GM12878 (cell line): ENCODE measurements at regions not wholly inside any gene's neighbourhood (a gene's known extent, or its start where the extent isn't known, plus 50 kb on each side); places are given as distances from the start of the nearest gene placed in this dataset.

Source experiments
- ATAC-seq: fragments of 200-7000 bp; cut with Tn5 transposase; 3 replicates; pipeline ENCODE4 v1.9.1; 2020; ENCODE audit warnings: mild to moderate bottlenecking, moderate library complexity
- BruUV-seq: library from RNA; stranded (reverse); fragments of 400-500 nt; replicated peaks from 2 replicates; lab custom pipeline; 2021; lab: Mats Ljungman, UMichigan
- CTCF ChIA-PET: fragments of 300-600 bp; sonication (Branson Sonifier 250); formaldehyde crosslinking; extraction: SDS; loops from one replicate; lab custom pipeline; 2021; ENCODE audit warnings: inconsistent platforms; lab: Yijun Ruan, JAX
- POLR2A ChIA-PET: fragments of 350-600 bp; formaldehyde crosslinking; extraction: SDS; loops from one replicate; lab custom pipeline; 2021; ENCODE audit warnings: inconsistent platforms; lab: Charles Lee
- RAD21 ChIA-PET: fragments of 300-600 bp; sonication (Branson Sonifier 250); formaldehyde crosslinking; loops from one replicate; lab custom pipeline; 2023; ENCODE audit warnings: antibody characterized with exemption; ENCODE audit not compliant: unreplicated experiment; lab: Charles Lee
- SMC1A ChIA-PET: fragments of 300-600 bp; sonication (Branson Sonifier 250); formaldehyde crosslinking; loops from one replicate; lab custom pipeline; 2023; ENCODE audit not compliant: unreplicated experiment, uncharacterized antibody; lab: Charles Lee
- DNase-seq: peaks from one replicate; pipeline ENCODE4 v3.0.0-alpha.2; 2011; ENCODE audit warnings: low read depth, low spot score
- FAIRE-seq: peaks from 3 replicates; lab custom pipeline; 2011; peaks lifted over from hg19 to GRCh38; lab: Jason Lieb, UNC
- H2AFZ ChIP-seq: 2 replicates; pipeline ENCODE4 v1.6.0; 2011; ENCODE audit warnings: low read depth, low read length, control low read depth; ENCODE audit not compliant: control insufficient read depth
- H3K27ac ChIP-seq: 2 replicates; pipeline ENCODE4 v1.5.1; 2011; ENCODE audit warnings: control low read depth; ENCODE audit not compliant: control insufficient read depth, insufficient read depth
- H3K27me3 ChIP-seq, 2 experiments: replicated peaks in 1 of 2; 2 replicates each; pipeline versions ENCODE4 v1.6.0 to v1.6.1; 2011; ENCODE audit warnings: low read length in 1 of 2; ENCODE audit not compliant: control insufficient read depth in 2 of 2, insufficient read depth in 2 of 2
- H3K36me3 ChIP-seq, 2 experiments: 2 replicates each; pipeline ENCODE4 v1.5.1; 2011; ENCODE audit warnings: low read length in 1 of 2; ENCODE audit not compliant: control insufficient read depth in 2 of 2, insufficient read depth in 2 of 2
- H3K4me1 ChIP-seq: 2 replicates; pipeline ENCODE4 v1.6.1; 2011; ENCODE audit warnings: mild to moderate bottlenecking, low read length, moderate library complexity, mixed read lengths; ENCODE audit not compliant: control insufficient read depth, insufficient read depth
- H3K4me2 ChIP-seq: 2 replicates; pipeline ENCODE4 v1.6.0; 2011; ENCODE audit warnings: control low read depth; ENCODE audit not compliant: control insufficient read depth, insufficient read depth
- H3K4me3 ChIP-seq: fragments of 200-600 bp; sonication (generic); 2 replicates; pipeline ENCODE4 v1.5.1; 2016
- H3K79me2 ChIP-seq: 2 replicates; pipeline ENCODE4 v1.6.0; 2011; ENCODE audit warnings: low read length; ENCODE audit not compliant: control insufficient read depth, insufficient read depth
- H3K9ac ChIP-seq: 2 replicates; pipeline ENCODE4 v1.8.0; 2011; ENCODE audit warnings: low read length, control low read depth, mixed read lengths; ENCODE audit not compliant: control insufficient read depth, insufficient read depth
- H3K9me3 ChIP-seq: replicated peaks from 3 replicates; pipeline ENCODE4 v1.5.1; 2011; ENCODE audit warnings: mild to moderate bottlenecking, low read length; ENCODE audit not compliant: control insufficient read depth, insufficient read depth
- H4K20me1 ChIP-seq: 2 replicates; pipeline ENCODE4 v1.6.0; 2011; ENCODE audit not compliant: control insufficient read depth, insufficient read depth
- EED ChIP-seq: sonication (generic); IDR thresholded peaks from 2 replicates; pipeline ENCODE4 v1.6.1; 2016; ENCODE audit warnings: antibody characterized with exemption, low read depth
- JUNB ChIP-seq: IDR thresholded peaks from 2 replicates; pipeline ENCODE4 v1.6.1; 2016; ENCODE audit warnings: antibody characterized with exemption, mild to moderate bottlenecking
- NBN ChIP-seq: fragments of 450-650 bp; IDR thresholded peaks from 2 replicates; pipeline ENCODE4 v1.6.1; 2016
- NFYA ChIP-seq: IDR thresholded peaks from 2 replicates; pipeline ENCODE4 v1.6.1; 2011; ENCODE audit warnings: low read depth, mild to moderate bottlenecking, low read length, improper control_type of control experiment, borderline replicate concordance
- PKNOX1 ChIP-seq: fragments of 450-650 bp; IDR thresholded peaks from 2 replicates; pipeline ENCODE4 v1.6.1; 2016; ENCODE audit warnings: mild to moderate bottlenecking
- RBBP5 ChIP-seq: fragments of 200-600 bp; sonication (generic); conservative IDR thresholded peaks from 2 replicates; pipeline ENCODE4 v1.6.1; 2016
- SMC3 ChIP-seq: IDR thresholded peaks from 2 replicates; pipeline ENCODE4 v1.6.1; 2011; ENCODE audit warnings: low read length, improper control_type of control experiment, borderline replicate concordance
- ZNF274 ChIP-seq: IDR thresholded peaks from one replicate; pipeline ENCODE4 v1.8.0; 2011; ENCODE audit not compliant: insufficient read length, insufficient read depth
- WGBS: methylation state at CpG from one replicate; pipeline ENCODE4 v1.1.6; 2016; ENCODE audit warnings: low lambda C conversion rate; ENCODE audit not compliant: insufficient replicate concordance, insufficient coverage; ENCODE audit errors: missing lambda C conversion rate; 5-methylcytosine and 5-hydroxymethylcytosine counted together
- in situ Hi-C: fragments of 300-500 bp; cut with MboI; formaldehyde crosslinking; loops from 9 replicates; pipeline ENCODE4 v1.14.3; 2018; ENCODE audit warnings: mixed read lengths
- intact Hi-C: fragments of 100-400 bp; cut with micrococcal nuclease; formaldehyde crosslinking; loops from one replicate; pipeline ENCODE4 v1.14.2; 2022; ENCODE audit not compliant: unreplicated experiment

GRCh38 chr12:60494244-60494643, 898.4 kb downstream of the SLC16A7 start (continued):
- TF ChIP-seq NFYA, result no peak
- TF ChIP-seq PKNOX1, result no peak
- TF ChIP-seq JUNB, result no peak
- TF ChIP-seq, all 136 proteins: peak for 3

GRCh38 chr12:60498656-60499055, 902.8 kb downstream of the SLC16A7 start:
- DNase-seq (no peak), FAIRE-seq (no peak), ATAC-seq (no peak)
- WGBS, result 0% methylated on average over 1 of the region's 1 CpG
- ChIA-PET RAD21 (no interaction called here), SMC1A (no interaction called here), POLR2A (no interaction called here), CTCF (no interaction called here)
- H2AFZ ChIP-seq, result no peak overlapping the region
- no peaks in the 10 kb centered on the region for H3K9me3 ChIP-seq
- H3K36me3 ChIP-seq, result no peaks in the 10 kb centered on the region
- no peak overlapping the region for H3K27ac ChIP-seq
- TF ChIP-seq ZNF274, result no peak
- no peak for TF ChIP-seq EED
- no peak for TF ChIP-seq SMC3
- TF ChIP-seq NFYA, result no peak
- TF ChIP-seq RBBP5, result no peak
- no peak for TF ChIP-seq NBN
- H3K4me2 ChIP-seq, result no peak overlapping the region
- in situ Hi-C loops, result no loop called here
- no peaks in the 10 kb centered on the region for H4K20me1 ChIP-seq
- no peaks in the 10 kb centered on the region for H3K4me1 ChIP-seq
- no peak overlapping the region for H3K4me3 ChIP-seq
- intact Hi-C loops, result no loop called here
- BruUV-seq, result no TSS peak
- no peaks in the 10 kb centered on the region for H3K27me3 ChIP-seq
- no peaks in the 10 kb centered on the region for H3K79me2 ChIP-seq
- no peak overlapping the region for H3K9ac ChIP-seq
